Right lobe of liver (tissue), 4 donors: ENCODE measurements at regions not wholly inside any gene's neighbourhood (a gene's known extent, or its start where the extent isn't known, plus 50 kb on each side); places are given as distances from the start of the nearest gene placed in this dataset.

Experiments
- POLR2A ChIP-seq: fragments of 450-650 bp; IDR thresholded peaks from one replicate; pipeline ENCODE4 v1.6.1; 2017; ENCODE audit warnings: antibody characterized with exemption, mild to moderate bottlenecking
- TF ChIP-seq, protein P1 (sequence below), 4 donors: fragments of 200-600 bp in 3 of 4; fragments of 450-650 bp in 1 of 4; IDR thresholded peaks; one replicate each; pipeline versions ENCODE4 v1.5.1 to v1.8.0; 2016 to 2022; ENCODE audit warnings: antibody characterized with exemption in 4 of 4, mild to moderate bottlenecking in 2 of 4
- donor health status: DM: no; HTN: no; CAD: no.
- donor health status: DM: no; HTN: no; CAD: no.
- donor health status: DM: no; HTN: yes; CAD: no.

DNA sequence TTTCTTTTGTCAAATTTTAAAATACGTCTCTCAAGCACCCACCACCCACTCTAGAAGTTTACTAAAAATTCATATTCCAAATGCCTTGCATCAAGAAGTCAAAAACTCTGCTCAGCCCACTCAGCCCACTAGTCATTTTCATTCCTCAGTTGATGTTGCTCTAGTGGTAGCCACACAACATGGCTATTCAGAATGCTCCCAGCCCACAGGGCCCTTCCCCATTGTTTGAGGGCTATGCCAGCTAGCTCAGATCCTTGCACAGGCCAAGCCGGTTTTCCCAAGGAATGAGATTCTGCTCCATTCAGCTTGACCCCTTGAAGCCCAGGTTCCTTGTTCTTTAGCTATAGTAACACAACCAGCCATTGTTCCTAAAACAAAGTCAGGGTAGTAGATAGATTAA, 297.5 kb upstream of the RASGEF1B start:
- no peak for TF ChIP-seq POLR2A
- TF ChIP-seq, protein P1, sequence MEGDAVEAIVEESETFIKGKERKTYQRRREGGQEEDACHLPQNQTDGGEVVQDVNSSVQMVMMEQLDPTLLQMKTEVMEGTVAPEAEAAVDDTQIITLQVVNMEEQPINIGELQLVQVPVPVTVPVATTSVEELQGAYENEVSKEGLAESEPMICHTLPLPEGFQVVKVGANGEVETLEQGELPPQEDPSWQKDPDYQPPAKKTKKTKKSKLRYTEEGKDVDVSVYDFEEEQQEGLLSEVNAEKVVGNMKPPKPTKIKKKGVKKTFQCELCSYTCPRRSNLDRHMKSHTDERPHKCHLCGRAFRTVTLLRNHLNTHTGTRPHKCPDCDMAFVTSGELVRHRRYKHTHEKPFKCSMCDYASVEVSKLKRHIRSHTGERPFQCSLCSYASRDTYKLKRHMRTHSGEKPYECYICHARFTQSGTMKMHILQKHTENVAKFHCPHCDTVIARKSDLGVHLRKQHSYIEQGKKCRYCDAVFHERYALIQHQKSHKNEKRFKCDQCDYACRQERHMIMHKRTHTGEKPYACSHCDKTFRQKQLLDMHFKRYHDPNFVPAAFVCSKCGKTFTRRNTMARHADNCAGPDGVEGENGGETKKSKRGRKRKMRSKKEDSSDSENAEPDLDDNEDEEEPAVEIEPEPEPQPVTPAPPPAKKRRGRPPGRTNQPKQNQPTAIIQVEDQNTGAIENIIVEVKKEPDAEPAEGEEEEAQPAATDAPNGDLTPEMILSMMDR (IDR thresholded peaks at IDR 0.05), result no peak
